Sigmoid colon (tissue), 4 donors: ENCODE measurements at regions not wholly inside any gene's neighbourhood (a gene's known extent, or its start where the extent isn't known, plus 50 kb on each side); places are given as distances from the start of the nearest gene placed in this dataset.

Source experiments
- EP300 ChIP-seq, 4 donors: sonication (generic); formaldehyde crosslinking; IDR thresholded peaks; one replicate each; pipeline ENCODE4 v1.6.1; 2017; ENCODE audit warnings: antibody characterized with exemption in 4 of 4
- POLR2AphosphoS5 ChIP-seq, 4 donors: sonication (generic); formaldehyde crosslinking; IDR thresholded peaks; one replicate each; pipeline ENCODE4 v1.6.1; 2017; ENCODE audit warnings: antibody characterized with exemption in 4 of 4

DNA sequence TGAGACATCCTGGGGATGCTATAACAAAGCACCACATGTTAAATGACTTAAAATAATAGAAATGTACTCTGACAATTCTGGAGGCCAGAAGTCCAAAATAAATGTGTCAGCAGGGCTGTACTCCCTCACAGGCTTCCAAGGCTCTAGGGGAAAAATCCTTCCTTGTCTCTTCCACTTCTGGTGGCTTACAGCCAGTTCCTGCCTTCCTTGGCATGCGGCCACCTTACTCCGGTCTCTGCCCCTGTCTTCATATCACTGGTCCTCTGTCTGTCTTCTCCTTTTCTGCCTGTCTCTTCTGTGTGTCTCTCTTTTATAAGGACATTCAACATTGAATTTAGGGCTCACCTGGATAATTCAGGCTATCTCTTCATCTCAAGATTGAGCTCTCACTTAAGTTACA, 155.3 kb upstream of the SYNCRIP start:
- TF ChIP-seq POLR2AphosphoS5 (IDR thresholded peaks at IDR 0.05): no peak
- no peak for TF ChIP-seq EP300 (IDR thresholded peaks at IDR 0.05)
